ENCODE measurements at regions not wholly inside any gene's neighbourhood (a gene's known extent, or its start where the extent isn't known, plus 50 kb on each side); places are given as distances from the start of the nearest gene placed in this dataset.

GRCh38 chrX:6981718-6982406 lies 165.7 kb upstream of the STS start:
- H3K27ac ChIP-seq: no peak overlapping the region
- no peak for TF ChIP-seq CTCF (IDR thresholded peaks at IDR 0.05; ENCODE audit: low read depth, low read length)
- H3K4me3 ChIP-seq: no peak overlapping the region
- no peaks in the 10 kb centered on the region for H3K27me3 ChIP-seq
- no peaks in the 10 kb centered on the region for H3K36me3 ChIP-seq
- DNase-seq (ENCODE audit: low read depth in 1 of 2, low spot score in 1 of 2): no peak
- no peaks in the 10 kb centered on the region for H3K9me3 ChIP-seq (ENCODE audit: low read depth)
- no peaks in the 10 kb centered on the region for H3K4me1 ChIP-seq (ENCODE audit: low read depth)

- Histone ChIP-seq H3K4me1 (ENCODE audit: low read depth) (no peaks in the 10 kb centered on the region), H3K9me3 (ENCODE audit: low read depth) (no peaks in the 10 kb centered on the region), H3K4me3 (no peak overlapping the region), H3K27me3 (no peaks in the 10 kb centered on the region), H3K36me3 (no peaks in the 10 kb centered on the region), H3K27ac (no peak overlapping the region)
- no peak for DNase-seq (ENCODE audit: low read depth in 1 of 2, low spot score in 1 of 2)
- TF ChIP-seq CTCF (IDR thresholded peaks at IDR 0.05; ENCODE audit: low read depth, low read length): no peak
Measured at GRCh38 chrX:6980981-6981380, 166.5 kb upstream of the STS start.

- H3K4me3 ChIP-seq: no peak overlapping the region
- H3K4me1 ChIP-seq (ENCODE audit: low read depth): no peaks in the 10 kb centered on the region
- no peaks in the 10 kb centered on the region for H3K27me3 ChIP-seq
- no peaks in the 10 kb centered on the region for H3K36me3 ChIP-seq
- H3K9me3 ChIP-seq (ENCODE audit: low read depth): no peaks in the 10 kb centered on the region
- H3K27ac ChIP-seq: no peak overlapping the region
- TF ChIP-seq CTCF (IDR thresholded peaks at IDR 0.05; ENCODE audit: low read depth, low read length): no peak
- DNase-seq (ENCODE audit: low read depth in 1 of 2, low spot score in 1 of 2): no peak
Measured at GRCh38 chrX:6968231-6968630, 179.3 kb upstream of the STS start.

GRCh38 chrX:6965729-6966128 lies 181.8 kb upstream of the STS start:
- H3K27me3 ChIP-seq: no peaks in the 10 kb centered on the region
- H3K9me3 ChIP-seq (ENCODE audit: low read depth): no peaks in the 10 kb centered on the region
- H3K4me3 ChIP-seq: no peak overlapping the region
- H3K36me3 ChIP-seq: no peaks in the 10 kb centered on the region
- no peak overlapping the region for H3K27ac ChIP-seq
- no peak for TF ChIP-seq CTCF (IDR thresholded peaks at IDR 0.05; ENCODE audit: low read depth, low read length)
- H3K4me1 ChIP-seq (ENCODE audit: low read depth): no peaks in the 10 kb centered on the region
- DNase-seq (ENCODE audit: low read depth in 1 of 2, low spot score in 1 of 2): no peak

- Histone ChIP-seq H3K36me3 (no peaks in the 10 kb centered on the region), H3K9me3 (ENCODE audit: low read depth) (no peaks in the 10 kb centered on the region), H3K4me3 (no peak overlapping the region), H3K27ac (no peak overlapping the region), H3K27me3 (no peaks in the 10 kb centered on the region), H3K4me1 (ENCODE audit: low read depth) (no peaks in the 10 kb centered on the region)
- TF ChIP-seq CTCF (IDR thresholded peaks at IDR 0.05; ENCODE audit: low read depth, low read length): no peak
- DNase-seq (ENCODE audit: low read depth in 1 of 2, low spot score in 1 of 2): no peak
Measured at GRCh38 chrX:6962006-6962355, 185.5 kb upstream of the STS start.
